Stimulated activated CD8-positive, alpha-beta memory T cell treated with anti-CD3 and anti-CD28 coated beads, Interleukin-4, amount 100 ng/mL, for 1 hour (primary cell): ENCODE measurements at regions not wholly inside any gene's neighbourhood (a gene's known extent, or its start where the extent isn't known, plus 50 kb on each side); places are given as distances from the start of the nearest gene placed in this dataset.
"Not testable (repeated sequence)": the region's sequence is repeated elsewhere in the genome, so short reads cannot be mapped to it uniquely, and the experiment has no call there.

Source experiments
- DNase-seq, 2 donors: peaks; one replicate each; pipeline ENCODE4 v3.0.0-alpha.2; 2020; ENCODE audit warnings: low read depth in 2 of 2, low spot score in 1 of 2

DNA sequence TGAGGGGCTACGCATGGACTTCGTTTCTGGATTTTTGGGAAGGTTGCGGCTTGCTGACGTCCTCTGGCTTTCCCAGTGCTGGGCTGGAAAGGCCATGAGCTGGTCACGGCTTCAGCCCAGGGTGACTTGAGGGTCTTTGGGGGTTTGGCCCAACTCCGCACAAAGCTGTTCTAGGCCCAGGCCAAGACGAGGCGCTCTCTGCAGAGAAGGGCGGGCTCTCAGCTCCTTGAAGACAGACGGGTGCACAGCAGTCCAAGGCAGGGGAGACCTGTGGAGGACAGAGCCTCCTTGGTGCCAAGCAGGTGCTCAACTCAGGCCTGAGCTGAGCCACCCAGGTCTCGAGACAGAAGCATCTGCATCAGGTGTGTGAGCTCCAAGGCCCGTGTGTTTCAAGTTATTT is 1003.7 kb downstream of the BRD1 start:
- DNase-seq = no peak

- no peak for DNase-seq
These were observed 1005.1 kb downstream of the BRD1 start for GRCh38 chr22:48822278-48823233.

GRCh38 chr22:48821727-48822126 is 1005.9 kb downstream of the BRD1 start:
- no peak for DNase-seq

DNA sequence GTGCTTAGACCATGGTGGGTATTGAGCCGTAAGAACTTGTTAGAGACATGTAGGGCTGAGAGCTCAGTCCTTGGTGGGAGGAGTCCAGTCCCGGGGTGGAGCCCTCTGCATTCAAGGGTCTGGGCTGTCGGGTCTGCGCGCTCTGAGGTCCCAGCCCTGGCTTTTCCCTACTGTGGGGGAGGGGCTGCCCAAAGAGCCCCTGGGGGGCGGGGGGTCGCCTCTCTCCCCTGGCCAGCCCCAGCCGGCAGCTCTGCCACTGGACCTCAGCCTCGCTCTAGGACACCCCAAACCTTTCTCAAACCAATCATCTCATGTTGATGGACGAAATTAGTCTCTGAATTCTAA is 1006.4 kb downstream of the BRD1 start:
- no peak for DNase-seq

DNA sequence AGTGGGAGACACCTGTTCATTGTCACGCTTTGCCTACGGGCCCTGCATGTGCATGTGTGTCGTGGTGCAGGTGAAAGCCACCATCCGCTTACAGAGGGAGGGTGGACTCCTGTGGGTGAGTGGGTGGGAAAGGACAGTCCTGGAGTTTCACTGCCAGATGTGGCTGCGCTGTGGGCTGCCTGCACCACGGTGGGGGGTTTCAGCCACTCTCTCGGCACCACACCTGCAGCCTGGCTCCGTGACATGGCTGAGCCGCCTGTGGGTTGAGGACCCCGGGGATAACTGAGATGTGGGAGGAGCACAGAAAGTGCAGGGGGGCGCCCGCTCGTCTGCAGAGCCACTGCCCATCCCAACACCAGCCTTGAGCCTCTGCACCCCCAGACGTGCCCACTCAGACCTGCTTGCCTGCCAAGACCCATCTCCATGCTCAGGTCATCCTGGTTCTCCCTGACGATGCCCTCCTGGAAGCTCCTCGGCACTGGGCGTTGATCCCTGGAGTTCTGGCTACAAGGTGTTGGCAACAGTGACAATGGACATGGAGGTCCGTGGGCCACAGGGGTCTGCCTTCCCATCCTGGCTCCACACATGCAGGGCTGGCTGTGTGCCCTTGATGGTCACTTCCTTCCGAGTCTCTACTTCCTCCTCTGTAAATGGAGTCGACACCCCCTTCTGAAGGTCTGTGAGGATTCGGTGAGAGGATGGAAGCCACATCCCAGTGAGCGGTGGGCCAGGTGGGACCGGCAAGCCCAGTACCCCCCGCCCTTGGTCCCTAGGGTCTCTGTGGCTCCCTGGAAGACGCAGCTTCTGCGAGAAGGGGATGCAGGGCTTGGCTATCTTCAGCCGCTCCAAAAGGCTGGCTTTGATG is 1007.0 kb downstream of the BRD1 start:
- DNase-seq = no peak

DNA sequence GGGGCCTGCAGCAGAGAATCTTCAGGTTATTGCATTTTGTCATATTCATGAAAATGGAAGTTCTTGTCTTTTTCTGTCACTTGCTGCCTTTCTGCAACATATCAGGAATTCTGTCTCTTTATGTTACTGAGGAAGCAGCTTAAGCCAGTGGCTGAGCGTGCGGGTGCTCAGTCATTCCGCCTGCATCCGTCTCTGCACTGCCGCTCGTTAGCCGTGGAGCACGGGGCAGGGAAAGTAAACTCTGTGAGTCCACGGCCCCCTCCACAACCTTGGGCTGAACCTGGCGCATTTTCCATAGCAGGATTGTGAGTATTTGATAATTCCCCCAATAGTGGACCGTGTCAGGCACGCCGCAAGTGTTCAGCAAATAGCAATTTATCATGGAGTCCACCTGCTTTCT is 1007.7 kb downstream of the BRD1 start:
- DNase-seq = no peak

DNA sequence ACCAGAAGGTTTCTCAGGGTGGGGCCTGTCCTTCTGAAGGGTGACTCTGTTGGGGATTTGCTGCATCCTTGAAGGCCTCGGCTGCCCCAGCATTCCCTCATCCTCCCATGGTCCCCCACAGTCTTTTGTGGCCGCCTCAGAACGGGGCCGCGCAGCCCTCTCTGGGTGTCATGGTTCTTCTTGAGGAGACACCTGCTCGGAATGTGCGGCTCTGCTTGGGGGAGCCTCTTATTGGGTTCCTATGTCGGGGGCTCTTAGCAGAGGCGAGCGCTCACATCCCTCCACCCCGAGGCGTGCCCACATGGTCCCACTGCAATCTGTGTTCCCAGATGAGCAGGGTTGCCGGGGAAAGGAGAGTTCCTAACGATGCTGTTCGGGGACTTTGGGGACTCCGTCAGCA is 1008.4 kb downstream of the BRD1 start:
- no peak for DNase-seq

DNA sequence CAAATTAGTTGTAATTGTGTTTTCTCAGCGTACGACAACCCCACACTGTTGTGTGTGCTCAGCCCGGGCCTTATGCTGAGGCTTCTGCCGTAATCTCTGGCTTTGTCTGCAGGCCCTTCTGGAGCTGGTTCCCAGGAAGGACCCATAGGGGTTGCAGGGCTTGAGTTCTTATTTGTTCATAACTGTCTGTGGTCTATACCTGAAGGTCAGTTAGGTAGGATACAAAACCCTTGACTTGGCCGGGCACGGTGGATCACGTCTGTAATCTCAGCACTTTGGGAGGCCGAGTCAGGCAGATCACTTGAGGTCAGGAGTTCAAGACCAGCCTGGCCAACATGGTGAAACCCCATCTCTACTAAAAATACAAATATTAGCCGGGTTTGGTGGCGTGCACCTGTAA is 1010.2 kb downstream of the BRD1 start:
- not testable (repeated sequence) for DNase-seq

GRCh38 chr22:48811885-48812284 is 1015.8 kb downstream of the BRD1 start:
- DNase-seq = no peak

- no peak for DNase-seq
These were observed 1019.4 kb downstream of the BRD1 start for GRCh38 chr22:48808038-48808960.

DNA sequence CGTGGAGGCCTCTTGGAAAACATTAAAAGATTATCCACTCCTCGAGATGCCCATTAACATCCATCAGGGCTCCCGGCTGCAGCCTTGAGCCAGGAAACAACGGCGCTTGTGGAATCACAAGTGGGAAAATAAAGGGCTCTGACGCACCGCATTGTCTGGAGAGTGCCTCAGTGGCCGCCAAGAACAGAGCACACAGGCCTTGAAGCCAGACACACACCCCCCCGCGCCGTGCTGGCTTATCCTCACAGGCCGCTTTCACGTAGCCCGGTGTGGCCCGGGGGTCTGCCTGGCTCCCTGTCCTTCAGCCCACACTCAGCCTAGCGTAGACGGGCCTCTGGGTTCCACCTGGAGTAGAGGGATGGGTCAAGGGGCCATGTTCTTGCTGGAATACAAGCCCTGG is 1020.5 kb downstream of the BRD1 start:
- DNase-seq = no peak

GRCh38 chr22:48806227-48806781 is 1021.4 kb downstream of the BRD1 start:
- DNase-seq = no peak

DNA sequence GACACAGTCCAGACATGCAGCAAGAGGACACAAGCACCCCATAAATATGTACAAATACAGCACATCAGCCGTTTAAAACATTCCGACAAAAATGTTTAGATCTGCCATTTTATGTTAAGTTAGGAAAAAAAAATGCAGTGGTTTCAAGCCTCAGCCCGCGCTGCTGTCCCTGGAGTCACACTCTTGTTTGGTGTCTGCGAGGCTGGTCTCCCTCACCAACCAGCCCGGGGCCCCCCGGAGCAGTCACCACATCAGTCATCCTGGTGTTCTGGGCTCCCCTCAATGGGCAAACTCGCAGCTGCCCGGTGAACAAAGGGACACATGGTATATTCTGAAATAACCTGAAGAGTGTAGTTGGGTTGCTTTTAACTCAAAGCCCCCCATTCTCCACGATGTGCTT is 1022.2 kb downstream of the BRD1 start:
- no peak for DNase-seq

GRCh38 chr22:48804811-48805301 is 1022.8 kb downstream of the BRD1 start:
- DNase-seq = no peak

- no peak for DNase-seq
These were observed 1023.5 kb downstream of the BRD1 start for GRCh38 chr22:48803948-48804810.

DNA sequence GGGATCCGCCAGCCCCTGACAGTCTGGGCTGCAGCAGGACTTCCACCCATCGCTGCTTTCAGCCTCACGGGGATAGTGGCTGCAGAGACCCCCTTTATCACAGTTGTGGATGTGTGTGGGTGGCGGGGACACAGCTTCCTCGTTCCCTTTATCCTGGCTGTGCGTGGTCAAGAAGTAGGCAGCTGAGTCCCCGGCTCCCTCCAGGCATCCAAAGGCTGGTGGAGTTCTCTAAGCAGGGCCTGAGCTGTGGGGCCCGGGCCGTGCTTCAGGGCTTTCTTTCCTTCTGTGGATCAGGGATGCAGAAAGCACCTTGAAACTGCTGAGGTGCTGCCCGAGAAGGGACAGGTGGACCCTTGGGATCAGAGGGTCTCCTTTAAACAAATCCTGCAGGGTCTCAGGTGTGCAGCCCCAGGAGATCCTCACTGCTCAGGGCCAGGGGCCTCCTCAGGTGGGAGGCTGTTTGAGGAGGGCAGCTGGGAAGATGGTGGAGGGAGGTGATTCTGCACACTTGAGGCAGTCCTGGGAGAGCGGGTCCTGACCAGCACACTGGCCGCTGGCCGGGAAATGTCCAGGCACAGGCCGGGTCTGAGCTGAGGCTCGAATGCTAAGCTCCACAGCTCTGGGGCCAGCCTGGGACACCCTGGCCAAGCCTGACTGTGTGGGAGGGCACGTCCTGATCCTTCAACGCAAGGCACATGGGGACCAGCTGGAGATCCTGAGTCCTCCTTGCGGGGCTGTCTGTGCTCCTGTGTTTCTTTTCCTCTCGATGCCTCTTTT is 1024.3 kb downstream of the BRD1 start:
- DNase-seq = no peak

- DNase-seq = no peak
These were observed 1025.1 kb downstream of the BRD1 start for GRCh38 chr22:48802576-48802975.

DNA sequence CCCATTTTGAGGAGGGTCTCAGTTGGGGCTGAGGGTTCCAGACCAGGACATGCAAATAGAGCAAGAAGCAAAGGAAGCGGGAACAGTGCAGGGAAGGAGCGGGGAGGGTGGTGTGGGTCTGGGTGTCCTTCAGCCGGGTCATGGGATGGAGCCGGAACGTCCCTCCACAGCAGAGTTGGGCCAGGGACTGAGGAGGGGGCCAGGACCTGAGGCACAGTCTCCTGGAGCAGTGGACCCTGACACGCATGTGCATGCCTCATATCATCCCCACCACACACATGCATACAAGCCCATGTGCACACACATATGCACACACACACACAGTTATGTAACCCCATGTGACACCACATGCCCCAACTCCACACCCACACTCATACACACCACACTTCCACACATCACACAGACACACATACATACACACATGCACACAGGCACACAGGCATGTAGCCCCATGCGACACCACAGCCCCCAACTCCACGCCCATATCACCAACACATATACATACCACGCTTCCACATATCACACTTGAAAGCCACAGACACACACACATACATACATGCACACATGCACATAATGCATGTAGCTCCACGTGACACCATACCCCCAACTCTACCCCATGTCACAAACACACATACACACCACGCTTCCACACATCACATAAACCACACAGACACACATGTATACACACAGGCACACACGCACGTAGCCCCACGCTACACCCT is 1026.6 kb downstream of the BRD1 start:
- DNase-seq = no peak
